CD4-positive, alpha-beta T cell treated with Interleukin-10 for 1 hour (primary cell): ENCODE measurements at regions not wholly inside any gene's neighbourhood (a gene's known extent, or its start where the extent isn't known, plus 50 kb on each side); places are given as distances from the start of the nearest gene placed in this dataset.
"Not testable (repeated sequence)": the region's sequence is repeated elsewhere in the genome, so short reads cannot be mapped to it uniquely, and the experiment has no call there.

ENCODE experiments used
- DNase-seq: peaks from one replicate; pipeline ENCODE4 v3.0.0-alpha.2; 2020

DNA sequence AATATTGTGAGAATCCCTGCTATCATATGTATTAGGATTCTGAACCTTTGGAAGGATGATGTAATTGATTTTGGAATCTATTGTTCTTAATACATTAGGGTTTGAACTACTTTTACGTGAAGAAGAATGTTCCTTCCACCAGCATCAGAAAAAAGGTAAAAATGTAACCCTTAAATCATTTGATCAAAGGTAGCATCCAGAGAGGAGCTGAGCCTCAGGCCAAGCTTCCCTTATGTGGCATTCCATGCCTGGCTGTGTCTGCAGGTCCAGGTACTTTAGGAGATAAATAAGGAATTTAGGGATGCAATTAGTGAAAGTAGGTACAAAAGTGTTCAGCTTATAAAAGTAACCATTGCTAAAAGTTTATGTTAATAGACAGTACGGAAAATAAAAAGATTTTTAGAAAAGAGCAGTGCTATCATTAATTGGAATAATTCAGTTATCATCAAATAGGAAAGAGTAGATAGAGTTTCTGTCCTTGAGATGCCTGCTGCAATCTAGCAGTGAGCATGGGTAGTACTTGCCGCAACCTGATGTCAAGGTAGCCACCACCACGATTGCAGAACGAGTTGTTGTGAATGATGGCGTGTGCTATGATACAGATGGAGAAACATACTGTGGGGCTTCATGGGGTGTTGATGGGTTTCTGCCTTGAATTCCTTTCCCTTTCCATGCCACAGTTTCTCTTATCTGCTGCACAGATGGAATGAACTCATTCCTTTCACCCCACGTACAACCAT, 228.8 kb downstream of the GATA3 start:
- no peak for DNase-seq

DNA sequence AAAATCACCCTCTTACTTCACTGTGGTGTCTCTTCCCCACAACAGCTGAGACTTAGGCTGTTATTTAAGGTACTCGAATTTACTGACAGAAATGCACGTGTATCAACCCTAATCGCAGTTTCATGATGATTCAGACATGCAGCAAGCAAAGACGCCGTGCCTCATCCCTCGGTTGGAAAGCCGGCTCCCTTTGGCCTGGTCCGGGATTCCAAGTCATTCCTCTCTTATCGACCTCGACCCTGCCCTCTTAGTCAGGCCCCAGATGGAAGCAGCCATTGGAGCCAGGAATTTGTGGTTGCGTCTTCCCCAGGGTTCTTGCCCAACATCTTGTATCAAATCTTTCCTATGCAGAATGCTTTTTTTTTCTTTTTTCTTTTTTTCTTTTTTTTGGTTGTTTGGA, 229.5 kb downstream of the GATA3 start:
- DNase-seq = no peak

DNA sequence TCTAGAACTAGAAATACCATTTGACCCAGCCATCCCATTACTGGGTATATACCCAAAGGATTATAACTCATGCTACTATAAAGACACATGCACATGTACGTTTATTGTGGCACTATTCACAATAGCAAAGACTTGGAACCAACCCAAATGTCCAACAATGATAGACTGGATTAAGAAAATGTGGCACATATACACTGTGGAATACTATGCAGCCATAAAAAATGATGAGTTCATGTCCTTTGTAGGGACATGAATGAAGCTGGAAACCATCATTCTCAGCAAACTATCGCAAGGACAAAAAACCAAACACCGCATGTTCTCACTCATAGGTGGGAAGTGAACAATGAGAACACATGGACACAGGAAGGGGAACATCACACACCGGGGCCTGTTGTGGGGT, 231.5 kb downstream of the GATA3 start:
- not testable (repeated sequence) for DNase-seq

DNA sequence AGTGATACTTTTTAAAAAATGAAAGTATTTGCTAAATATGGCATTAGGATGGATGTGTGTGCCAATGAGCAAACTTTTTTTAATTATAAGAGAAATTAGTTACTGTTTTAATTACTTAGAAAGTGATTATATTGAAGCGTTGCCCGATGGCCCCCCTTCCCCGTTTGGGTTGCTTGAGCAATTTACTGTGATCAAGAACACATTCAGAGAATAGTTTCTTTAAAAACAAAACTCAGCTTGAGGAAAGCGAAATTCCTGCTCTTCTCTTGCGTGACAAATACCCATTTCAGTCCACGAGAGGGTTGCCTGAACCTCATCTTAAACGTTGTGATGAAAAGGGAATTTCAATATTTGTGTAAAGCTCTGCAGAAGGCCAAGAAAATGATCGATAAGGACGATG, 234.1 kb downstream of the GATA3 start:
- DNase-seq = no peak

DNA sequence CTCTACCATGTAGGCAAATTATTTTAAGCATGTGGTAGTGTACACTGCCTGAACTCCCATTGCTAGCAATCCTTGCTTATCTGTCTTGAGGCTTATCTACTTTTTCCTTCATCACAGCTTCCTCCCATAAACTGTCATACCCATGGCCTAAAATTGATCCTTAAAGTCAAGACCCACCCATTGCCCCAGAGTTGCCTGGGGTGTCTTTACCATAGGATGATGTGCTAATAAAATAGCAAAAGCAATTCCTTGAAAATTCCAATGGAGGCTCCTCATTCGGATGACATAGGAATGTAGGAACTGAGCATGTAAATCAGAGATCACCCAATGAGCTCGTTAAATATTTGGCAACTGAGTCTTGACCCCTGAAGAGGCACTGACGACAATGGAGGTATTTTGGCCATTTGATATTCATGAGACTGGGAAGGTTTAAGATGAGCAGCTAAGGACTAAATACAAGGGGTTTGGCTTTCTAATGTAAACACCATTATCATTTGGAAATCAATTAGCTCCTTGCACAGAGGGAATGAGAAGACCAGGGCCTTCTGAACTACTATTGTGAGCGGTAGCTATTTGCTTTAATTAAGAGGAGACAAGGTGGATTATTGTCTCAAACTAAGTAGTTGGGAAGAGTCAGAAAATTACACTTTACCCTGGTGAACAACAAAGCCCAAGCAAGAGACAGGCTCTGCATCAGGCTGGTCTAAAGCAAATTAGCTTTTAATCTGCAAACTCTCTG, 234.9 kb downstream of the GATA3 start:
- no peak for DNase-seq

DNA sequence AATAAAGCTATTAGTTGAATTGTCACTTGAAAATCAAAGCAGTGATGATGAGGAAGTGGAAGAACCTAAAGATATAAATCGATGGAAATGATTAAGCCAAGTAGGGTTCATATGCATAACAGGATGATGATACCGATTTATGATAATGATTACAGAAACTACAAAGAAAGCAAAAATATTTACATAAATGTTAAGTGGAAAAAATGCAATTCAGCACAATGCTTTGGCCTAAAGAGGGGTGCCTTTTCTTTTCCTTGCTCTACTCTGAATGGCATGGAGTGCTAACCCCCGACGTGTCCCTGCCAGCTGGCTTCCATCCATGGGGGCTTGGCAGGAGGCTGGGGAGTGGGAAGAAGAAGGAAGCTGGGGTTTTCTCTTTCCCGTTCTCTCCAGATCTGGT, 240.3 kb downstream of the GATA3 start:
- no peak for DNase-seq

DNA sequence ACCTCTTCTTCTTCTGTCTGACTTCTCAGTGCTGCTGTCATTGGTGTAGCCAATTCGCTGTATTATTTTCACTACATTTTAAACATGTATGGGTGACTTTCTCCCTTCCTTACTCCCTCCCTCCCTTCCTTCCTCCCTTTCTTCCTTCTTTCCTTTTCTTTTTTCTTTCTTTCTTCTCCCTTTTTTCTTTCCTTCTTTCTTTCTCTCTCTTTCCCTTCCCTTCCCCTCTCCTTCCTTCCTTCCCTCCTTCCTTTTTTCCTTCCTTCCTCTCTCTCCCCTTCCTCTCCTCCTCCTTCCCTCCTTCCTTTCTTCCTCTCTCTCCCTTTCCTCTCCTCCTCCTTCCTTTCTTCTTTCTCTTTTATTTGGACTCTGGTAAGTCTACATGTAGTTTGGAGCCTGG, 240.8 kb downstream of the GATA3 start:
- DNase-seq = no peak

DNA sequence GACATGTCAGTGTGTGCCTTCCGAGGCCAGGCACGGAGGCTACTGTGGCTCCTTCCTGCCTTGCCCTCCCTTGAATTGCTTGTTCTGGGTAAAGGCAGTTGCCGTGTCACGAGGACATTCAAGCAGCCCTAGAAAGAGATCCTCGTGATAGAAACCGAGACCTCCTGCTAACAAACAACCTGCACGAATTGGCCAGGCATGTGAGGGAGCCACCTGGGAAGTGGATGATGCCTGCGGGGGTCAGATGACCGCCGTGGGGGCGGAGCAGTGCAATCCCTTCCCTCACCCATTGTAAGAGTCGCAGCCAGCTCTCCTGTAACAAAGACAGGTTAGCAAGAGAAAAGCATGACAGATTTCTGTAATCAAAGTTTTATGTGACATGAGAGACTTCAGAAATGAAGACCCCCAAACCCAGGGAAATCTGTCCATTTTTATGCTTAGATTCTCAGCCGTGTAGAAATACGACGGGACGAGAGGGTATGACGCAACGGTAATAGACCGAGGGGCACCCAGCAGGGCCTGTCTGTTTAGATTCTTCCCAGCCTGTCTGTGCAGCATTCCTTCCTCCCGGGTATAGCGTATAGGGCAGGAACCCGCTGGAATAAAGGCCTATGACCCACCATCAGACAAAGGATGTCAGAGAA, 241.7 kb downstream of the GATA3 start:
- no peak for DNase-seq

DNA sequence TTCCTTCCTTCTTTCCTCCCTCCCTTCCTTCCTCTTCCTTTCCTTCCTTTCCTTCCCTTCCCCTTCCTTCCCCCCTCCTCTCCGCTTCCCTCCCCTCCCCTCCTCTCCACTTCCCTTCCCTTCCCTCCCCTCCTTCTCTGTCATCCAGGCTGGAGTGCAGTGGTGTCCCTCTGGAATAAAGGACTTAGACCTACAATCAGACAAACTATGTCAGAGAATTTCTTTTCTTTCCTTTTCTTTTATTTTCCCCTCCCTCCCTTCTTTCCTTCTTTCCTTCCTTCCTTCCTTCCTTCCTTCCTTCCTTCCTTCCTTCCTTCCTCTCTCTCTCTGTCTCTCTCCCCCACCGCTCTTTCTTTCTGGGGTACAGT, 242.2 kb downstream of the GATA3 start:
- DNase-seq = no peak

DNA sequence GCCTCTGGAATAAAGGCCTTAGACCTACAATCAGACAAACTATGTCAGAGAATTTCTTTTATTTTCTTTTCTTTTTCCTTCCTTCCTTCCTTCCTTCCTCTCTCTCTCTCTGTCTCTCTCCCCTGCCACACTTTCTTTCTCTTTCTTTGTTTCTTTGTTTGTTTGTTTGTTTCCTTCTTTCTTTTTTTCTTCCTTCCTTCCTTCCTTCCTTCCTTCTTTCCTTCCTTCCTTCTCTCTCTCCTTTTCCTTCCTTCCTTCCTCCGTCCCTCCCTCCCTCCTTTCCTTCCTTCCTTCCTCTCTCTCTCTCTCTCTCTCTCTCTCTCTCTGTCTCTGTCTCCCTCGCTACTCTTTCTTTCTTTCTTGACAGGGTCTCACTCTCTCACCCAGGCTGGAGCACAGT, 242.6 kb downstream of the GATA3 start:
- no peak for DNase-seq

DNA sequence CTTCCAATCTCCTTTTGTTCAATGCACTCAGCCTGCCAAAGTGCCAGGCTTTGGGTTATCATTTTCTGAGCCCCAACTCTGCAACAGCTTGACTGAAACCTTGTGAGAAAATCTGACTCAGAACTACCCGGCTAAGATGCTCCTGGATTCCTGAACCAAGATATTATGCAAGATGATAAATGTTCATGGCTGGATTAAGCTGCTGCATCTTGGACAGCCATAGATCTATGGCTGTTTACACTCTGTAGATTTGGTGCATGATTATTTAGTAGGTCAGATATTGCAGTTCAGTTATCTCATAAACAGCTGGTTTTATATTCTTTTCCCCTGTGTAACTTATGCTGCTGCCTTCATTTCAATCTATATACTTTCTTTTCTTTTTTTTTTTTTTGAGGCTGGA, 243.5 kb downstream of the GATA3 start:
- DNase-seq = no peak

DNA sequence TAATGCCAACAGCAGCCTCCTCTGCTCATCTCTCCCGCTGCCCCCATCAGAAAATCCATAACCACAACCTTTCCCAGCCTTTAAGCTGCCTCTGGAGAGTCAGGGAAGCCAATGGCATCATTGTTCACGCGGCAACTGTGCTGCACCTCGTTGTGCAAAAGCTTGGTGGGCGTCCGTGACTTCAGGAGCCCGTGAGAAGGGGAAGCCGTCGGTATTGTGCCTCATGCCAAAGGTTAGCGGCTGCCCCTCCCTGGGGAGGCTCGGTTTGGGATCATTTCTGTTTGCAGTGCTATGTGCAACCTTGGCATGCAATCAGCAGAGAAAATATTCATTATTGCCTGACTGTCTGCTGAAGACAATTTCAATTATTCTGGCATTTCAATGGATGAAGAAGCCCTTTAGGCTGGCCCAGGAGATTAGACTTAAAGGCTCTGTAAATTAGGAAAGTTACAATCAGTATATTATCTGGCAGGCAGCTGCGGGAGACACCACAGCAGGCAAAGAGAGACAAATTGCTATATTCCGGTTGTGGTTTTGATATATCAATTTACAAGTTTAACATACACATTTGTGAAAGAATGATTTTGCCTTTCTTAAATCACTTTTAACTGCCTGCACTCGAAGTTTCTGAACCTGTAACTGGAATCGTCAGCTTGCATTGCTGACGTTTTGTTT, 244.5 kb downstream of the GATA3 start:
- no peak for DNase-seq

DNA sequence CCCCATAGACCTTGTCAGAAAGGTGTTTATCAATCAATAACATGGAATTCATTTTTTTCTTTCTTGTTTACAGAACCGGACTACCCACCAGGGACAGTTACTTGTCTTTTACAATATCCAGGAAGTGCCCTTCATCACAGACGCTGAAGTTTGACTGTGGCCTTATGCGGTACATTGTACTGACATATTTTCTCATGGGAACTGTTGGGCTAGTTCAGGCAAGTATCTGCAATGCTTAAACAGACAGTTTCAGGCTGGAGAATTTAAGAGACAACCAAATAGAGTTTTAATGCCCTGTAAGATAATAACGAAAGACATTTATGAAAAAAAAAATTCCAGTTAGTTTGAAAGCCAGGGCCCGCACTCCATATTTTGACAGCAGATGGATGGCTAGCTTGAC, 246.4 kb downstream of the GATA3 start:
- no peak for DNase-seq

DNA sequence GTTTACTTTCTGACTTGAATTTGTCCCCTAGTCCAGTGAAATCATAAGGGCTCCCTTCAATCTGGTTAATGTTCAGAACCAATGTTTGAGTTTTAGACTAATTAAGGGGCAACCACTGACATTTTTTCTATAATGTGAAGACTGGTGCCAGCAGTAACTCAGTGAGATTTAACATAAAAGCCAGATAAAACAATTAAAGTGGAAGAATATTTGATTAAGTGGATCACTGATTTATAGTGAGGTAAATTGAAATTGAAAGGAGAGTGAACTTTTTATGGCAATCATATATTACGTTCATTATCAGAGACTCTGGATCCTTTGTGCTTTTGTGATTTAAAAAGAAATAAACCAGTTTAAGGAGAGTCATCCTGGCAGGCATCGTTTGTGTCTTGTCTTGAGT, 246.8 kb downstream of the GATA3 start:
- DNase-seq = no peak

DNA sequence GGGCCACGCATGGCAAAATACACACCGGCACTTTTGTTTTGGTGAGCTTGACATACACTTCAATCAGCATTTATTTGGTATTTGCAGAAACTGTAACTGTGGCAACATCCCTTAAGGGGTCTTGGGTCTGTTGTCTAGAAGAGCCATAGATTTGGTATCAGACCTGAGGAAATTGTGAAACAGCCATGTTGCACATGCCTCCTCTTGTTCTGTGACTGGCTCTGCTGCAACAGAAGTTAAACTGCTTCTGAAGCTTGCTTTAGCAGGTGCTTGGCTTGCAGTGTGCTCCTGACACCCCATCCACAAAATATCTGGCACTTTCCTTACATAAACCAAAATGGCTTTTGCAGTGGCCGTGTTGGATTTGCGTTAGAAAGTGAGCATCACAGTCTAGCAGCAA, 247.3 kb downstream of the GATA3 start:
- no peak for DNase-seq

DNA sequence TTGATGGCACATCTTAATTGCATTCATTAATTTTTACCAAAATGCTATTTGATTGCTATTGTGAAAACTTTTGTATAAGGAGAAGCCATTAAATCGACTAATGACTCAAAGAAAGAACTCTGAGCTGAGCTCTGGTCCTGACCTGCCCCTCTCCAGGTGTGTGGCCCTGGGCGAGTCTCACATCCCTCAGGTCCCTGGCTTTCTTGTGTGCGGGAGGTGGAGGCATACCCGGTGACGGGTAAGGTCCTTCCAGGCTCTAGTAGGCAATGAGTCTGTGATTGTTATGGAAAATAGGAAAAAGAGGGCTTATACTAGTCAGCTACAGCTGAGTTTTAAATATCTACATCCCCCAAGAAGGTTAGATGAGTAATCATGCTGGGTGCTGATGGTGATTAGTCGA, 248.1 kb downstream of the GATA3 start:
- no peak for DNase-seq

DNA sequence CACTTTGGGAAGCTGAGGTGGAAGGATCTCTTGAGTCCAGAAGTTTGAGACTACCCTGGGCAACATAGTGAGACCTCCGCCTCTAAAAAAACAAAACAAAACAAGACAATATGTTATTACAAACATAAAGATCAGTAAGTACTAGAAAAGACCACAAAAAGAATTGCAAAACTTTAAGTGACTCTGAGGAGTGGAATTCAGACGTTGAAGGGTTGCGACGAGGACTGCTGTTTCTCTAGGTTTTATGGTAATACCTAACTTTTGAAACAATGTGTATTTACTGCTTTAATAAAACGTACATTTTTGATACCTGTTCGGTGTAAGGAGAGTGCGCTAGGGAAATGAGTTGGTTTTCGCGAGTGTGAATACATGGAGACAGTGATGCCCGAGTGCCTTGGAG, 250.4 kb downstream of the GATA3 start:
- DNase-seq = no peak

DNA sequence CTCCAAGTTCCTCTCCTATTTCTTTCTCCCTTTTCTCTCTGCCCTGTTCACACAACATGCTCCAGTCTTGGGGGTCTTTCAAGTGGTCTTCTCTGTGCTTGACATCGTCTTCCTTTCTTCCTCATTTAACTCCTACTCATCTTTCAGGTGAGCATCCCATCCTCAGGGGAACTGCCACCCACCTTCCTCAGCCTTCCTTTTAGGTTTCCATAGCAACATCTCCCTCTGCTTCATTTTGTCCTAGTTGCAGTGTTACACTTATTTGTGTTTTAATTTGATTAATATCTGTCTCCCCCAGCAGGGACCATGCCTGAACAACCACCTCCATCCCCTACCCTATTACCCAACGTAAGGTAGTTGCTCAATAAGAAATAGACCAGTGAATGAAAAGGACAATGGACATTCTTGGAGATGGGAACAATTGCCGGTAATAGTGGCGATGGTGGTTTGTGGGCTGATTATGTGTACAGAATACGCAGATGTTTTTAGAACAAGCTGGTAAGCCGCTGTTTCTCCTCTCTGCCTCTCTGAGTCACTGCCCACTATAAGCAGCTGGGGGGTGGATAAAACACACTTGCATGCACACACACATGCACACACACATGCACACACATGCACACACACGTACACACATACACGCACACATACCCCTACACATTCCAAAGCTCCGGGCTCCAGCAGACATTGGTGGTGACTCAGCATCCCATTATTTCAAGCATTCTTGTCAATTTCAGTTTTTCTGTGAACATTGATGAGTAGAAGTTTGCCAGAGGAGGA, 251.6 kb downstream of the GATA3 start:
- DNase-seq = no peak

DNA sequence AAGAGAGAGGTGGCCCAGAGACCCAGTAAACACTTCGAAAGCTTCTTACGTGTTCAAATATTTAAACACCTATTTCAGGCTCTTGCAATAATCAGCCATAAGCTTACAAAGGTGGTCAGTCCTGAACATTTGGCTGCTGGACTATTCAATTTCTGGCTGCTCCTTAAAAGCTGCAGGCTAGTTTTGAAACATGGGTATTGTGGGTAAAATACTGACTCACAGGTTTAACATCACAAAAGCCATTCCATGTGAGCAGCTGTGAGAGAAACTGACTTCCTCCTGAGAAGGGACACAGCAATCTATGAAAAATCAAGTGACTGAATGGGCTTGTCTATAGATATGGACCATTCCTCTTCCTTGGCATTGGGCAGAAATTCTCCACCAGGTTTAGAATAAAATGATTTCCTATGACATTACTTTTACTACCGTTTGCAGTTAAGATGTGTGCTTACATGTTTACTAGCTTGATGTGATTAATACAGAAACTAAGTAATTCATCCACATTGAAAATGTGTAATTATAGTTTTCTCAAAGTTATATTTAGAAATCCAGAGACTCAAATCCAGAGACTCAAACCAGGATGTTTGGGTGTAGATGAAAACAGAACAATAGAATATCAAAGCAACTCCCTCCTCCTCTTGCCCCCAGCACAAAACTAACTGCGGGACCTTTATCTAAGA, 252.3 kb downstream of the GATA3 start:
- DNase-seq = no peak

DNA sequence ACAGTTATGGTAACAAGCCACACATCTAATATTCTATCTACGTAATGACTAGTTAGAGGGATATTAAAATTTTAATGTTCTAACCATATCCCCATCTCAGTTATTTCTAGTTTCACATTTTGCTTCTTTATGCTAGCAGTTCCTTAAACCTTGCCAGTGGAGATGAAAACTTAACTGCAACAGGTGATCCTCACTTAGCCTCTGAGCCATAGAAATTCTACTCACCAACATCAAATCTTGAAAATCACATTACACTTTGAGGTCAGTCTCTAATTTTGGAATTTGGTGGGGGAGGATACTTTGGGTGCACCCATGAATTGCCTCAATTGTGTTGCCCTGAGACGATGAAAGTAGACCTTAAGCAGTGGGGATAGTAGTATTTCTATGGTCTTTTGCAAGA, 256.4 kb downstream of the GATA3 start:
- DNase-seq = no peak

DNA sequence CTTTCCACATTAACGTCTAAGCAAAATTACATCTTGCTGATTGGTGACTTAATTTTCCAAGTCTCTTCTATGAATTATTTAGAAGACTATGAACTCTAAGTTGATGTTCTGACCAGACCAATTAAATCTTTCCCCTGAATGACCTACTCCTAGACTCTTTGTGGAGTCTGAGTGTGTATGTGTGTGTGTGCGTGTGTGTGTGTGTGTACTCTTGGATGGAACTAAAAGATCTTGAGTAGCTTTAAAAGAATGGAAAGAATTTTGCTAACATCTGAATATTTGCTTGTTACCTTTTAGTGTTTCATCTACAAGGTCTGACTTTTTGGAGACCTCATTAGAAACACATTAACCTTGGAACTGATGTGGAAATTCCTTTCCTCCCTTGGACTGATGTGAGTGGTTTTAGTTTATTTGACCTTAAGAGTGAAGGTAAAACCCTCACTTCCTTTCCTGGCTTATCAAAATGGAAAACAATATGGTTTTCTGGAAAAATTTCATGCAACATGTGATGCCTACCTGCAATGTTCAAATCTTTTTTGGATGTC, 257.1 kb downstream of the GATA3 start:
- no peak for DNase-seq

DNA sequence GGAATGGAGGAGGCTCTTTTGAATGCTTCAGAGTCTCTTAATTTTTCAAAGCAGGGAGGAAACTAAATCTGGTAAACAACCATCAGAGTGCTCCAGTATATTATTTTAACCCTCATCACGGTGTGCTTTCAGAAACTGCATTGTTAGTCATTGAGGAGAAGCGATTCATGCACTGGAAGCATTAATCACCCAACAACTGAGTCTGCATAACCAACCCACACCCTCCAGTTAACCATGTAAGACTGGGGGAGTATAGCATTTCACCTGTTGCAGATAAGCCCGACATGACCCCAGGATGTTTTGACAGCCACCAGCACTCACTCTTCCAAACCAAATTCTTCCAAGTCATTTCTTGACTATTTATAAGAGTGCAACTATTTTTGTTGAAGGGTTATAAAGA, 257.6 kb downstream of the GATA3 start:
- DNase-seq = no peak
